WERI-Rb-1 (cell line): ENCODE measurements at regions not wholly inside any gene's neighbourhood (a gene's known extent, or its start where the extent isn't known, plus 50 kb on each side); places are given as distances from the start of the nearest gene placed in this dataset.
"Not testable (repeated sequence)": the region's sequence is repeated elsewhere in the genome, so short reads cannot be mapped to it uniquely, and the experiment has no call there.

Experiments
- DNase-seq: peaks from one replicate; pipeline ENCODE4 v3.0.0-alpha.2; 2020
- H3K27ac ChIP-seq: fragments of 250-450 bp; sonication (Bioruptor Pico); 2 replicates; pipeline ENCODE4 v1.5.1; 2020; ENCODE audit warnings: mild to moderate bottlenecking, moderate library complexity
- H3K27me3 ChIP-seq: fragments of 250-450 bp; sonication (Bioruptor Pico); 2 replicates; pipeline ENCODE4 v1.5.1; 2021; ENCODE audit warnings: mild to moderate bottlenecking, low read depth, moderate library complexity; ENCODE audit not compliant: insufficient read depth, severe bottlenecking
- H3K36me3 ChIP-seq: fragments of 250-450 bp; sonication (Bioruptor Pico); 2 replicates; pipeline ENCODE4 v1.5.1; 2020; ENCODE audit warnings: mild to moderate bottlenecking, moderate library complexity
- H3K4me3 ChIP-seq: 2 replicates; pipeline ENCODE4 v1.5.1; 2011; ENCODE audit warnings: low read depth, mild to moderate bottlenecking, control low read depth, low read length
- H3K9me3 ChIP-seq: fragments of 250-450 bp; sonication (Bioruptor Pico); 2 replicates; pipeline ENCODE4 v1.5.1; 2021; ENCODE audit warnings: mild to moderate bottlenecking, moderate library complexity; ENCODE audit not compliant: severe bottlenecking
- TF ChIP-seq, protein P1 (sequence below): IDR thresholded peaks from 2 replicates; pipeline ENCODE4 v1.5.1; 2011; ENCODE audit warnings: low read depth, mild to moderate bottlenecking, control low read depth, inconsistent platforms, low read length

DNA sequence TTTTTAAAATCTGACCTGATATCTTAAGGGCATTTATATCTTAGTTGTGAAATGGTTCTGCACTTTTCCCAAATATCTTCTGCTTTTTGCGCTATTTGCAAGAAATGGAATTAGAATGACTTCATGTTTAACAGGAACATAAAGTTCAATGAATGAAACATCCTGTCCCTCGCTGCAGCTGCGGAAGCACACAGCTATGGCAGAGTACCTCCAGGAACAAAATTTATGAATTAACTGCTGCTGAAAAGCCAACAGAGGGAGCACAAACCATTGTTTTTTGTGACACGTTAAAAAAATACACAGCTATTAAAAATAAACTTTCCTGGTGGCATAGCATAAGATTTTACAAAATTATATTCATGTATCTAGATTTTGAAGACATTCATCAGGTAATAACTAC, 404.4 kb upstream of the MDFIC2 start:
- no peaks in the 10 kb centered on the region for H3K36me3 ChIP-seq
- no peaks in the 10 kb centered on the region for H3K27me3 ChIP-seq
- TF ChIP-seq, protein P1, sequence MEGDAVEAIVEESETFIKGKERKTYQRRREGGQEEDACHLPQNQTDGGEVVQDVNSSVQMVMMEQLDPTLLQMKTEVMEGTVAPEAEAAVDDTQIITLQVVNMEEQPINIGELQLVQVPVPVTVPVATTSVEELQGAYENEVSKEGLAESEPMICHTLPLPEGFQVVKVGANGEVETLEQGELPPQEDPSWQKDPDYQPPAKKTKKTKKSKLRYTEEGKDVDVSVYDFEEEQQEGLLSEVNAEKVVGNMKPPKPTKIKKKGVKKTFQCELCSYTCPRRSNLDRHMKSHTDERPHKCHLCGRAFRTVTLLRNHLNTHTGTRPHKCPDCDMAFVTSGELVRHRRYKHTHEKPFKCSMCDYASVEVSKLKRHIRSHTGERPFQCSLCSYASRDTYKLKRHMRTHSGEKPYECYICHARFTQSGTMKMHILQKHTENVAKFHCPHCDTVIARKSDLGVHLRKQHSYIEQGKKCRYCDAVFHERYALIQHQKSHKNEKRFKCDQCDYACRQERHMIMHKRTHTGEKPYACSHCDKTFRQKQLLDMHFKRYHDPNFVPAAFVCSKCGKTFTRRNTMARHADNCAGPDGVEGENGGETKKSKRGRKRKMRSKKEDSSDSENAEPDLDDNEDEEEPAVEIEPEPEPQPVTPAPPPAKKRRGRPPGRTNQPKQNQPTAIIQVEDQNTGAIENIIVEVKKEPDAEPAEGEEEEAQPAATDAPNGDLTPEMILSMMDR: no peak
- DNase-seq: no peak
- peaks cover 13% of the 10 kb centered on the region for H3K9me3 ChIP-seq
- H3K27ac ChIP-seq: no peak overlapping the region
- no peak overlapping the region for H3K4me3 ChIP-seq

DNA sequence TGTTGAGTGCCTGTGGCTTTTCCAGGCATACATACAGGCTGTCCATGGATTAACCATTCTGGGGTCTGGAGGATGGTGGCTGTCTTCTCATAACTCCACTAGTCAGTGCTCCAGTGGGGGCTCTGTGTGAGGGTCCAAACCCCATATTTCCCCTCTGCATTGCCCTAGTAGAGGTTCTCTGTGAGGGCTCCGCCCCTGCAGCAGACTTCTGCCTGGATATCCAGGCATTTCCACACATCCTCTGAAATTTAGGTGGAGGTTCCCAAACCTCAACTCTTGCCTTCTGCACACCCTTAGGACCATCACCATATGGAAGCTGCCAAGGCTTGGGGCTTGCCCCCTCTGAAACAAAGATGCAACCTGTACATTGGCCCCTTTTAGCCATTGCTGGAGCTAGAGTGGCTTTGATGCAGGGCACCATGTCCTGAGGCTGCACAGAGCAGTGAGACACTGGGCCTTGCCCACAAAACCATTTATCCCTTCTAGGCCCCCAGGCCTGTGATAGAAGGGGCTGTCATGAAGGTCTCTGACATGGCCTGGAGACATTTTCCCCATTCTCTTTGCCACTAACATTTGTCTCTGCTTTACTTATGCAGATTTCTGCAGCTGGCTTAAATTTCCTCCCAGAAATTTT, 400.1 kb upstream of the MDFIC2 start:
- H3K27ac ChIP-seq: no peak overlapping the region
- DNase-seq: no peak
- H3K27me3 ChIP-seq: no peaks in the 10 kb centered on the region
- H3K4me3 ChIP-seq: no peak overlapping the region
- peaks cover 13% of the 10 kb centered on the region for H3K9me3 ChIP-seq
- TF ChIP-seq, protein P1: no peak
- no peaks in the 10 kb centered on the region for H3K36me3 ChIP-seq

DNA sequence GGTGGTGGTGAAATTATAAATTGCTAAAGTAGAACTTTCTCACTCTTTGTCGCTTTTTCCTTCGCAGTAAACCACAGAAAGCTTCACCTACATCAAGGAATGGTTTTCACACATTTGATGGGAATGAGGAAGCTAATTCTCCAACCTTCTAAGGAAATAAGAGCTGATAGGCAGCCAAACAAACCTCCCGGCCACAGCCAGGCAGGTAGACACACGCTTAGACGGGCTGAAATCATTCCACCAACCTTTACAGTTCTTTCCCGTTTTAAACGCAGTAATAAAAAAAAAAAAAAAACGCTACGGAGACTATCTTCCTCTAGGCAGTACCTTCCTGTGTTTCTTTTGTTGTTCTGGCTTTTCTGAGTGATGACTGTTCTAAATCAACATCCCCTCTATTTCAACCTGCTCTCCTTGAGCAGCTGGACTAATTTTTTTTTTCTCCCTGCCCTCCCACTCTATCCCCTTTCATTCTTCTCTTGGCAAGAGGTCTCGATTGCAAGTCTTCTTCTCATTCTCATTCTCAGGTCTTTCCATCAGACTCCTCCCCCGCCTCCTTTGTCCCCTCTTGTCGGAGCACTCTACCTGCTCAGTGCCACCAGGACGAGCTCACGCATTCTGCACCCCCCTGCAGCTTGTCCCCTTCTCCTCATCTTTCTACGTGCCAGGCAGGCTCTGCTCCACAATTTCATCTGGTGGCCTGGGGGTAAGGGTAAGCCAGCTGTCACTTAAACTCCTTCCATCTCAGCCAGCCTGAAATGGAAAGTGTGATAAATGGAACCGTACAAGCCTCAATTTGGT, 391.1 kb upstream of the MDFIC2 start:
- no peak overlapping the region for H3K4me3 ChIP-seq
- H3K27me3 ChIP-seq: no peaks in the 10 kb centered on the region
- H3K9me3 ChIP-seq: no peaks in the 10 kb centered on the region
- no peaks in the 10 kb centered on the region for H3K36me3 ChIP-seq
- DNase-seq: no peak
- no peak overlapping the region for H3K27ac ChIP-seq
- TF ChIP-seq, protein P1: no peak

DNA sequence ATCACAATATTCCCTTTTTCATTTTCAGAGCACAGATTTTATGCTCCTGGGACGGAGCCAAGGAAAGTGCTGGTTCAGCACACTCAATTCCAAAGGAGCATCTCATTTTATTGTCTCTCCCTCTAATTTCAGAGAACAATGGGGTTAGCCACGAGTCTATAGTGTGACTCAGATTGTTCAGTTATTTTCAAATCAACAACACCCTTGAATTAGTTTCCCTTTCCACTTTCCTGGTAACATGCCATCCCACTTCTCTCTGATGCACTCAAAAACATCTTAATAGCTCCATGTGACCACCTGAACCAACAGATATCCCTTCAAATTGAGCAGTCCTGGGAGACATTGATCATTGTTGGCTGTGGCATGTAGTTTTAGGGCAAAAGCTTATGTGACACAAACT, 389.7 kb upstream of the MDFIC2 start:
- TF ChIP-seq, protein P1: no peak
- DNase-seq: no peak
- no peaks in the 10 kb centered on the region for H3K36me3 ChIP-seq

DNA sequence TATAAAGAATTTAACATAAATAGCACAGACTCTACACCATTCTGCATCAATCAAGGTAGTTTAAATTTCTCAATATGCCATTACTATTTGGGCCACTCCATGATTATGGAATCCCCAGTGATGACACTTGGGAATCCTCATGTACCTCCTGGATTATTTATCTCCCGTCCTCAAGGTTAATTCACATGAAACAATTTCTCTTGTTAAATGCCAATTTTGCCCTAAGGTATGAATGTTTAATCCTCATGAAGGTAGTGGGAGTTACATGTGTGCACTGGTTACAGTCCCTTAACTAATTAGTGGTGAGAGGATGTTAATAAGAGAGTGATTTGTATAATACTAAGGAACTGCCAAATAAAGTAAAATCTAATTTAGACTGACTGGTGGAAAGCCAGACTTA, 372.3 kb upstream of the MDFIC2 start:
- Histone ChIP-seq H3K27ac (no peak overlapping the region), H3K9me3 (peaks cover 4% of the 10 kb centered on the region), H3K4me3 (no peak overlapping the region), H3K27me3 (no peaks in the 10 kb centered on the region), H3K36me3 (no peaks in the 10 kb centered on the region)
- TF ChIP-seq, protein P1: no peak
- no peak for DNase-seq

More for the DNA sequence above, 389.7 kb upstream of the MDFIC2 start:
- Histone ChIP-seq H3K4me3 (no peak overlapping the region), H3K27me3 (no peaks in the 10 kb centered on the region), H3K27ac (no peak overlapping the region), H3K9me3 (no peaks in the 10 kb centered on the region)

DNA sequence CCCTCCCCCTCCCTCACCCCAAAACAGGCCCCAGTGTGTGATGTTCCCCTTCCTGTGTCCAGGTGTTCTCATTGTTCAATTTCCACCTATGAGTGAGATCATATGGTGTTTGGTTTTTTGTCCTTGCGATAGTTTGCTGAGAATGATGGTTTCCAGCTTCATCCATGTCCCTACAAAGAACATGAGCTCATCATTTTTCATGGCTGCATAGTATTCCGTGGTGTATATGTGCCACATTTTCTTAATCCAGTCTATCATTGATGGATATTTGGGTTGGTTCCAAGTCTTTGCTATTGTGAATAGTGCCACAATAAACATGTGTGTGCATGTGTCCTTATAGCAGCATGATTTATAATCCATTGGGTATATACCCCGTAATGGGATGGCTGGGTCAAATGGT, 363.4 kb upstream of the MDFIC2 start:
- not testable (repeated sequence) for H3K9me3 ChIP-seq, H3K27me3 ChIP-seq, H3K4me3 ChIP-seq, H3K27ac ChIP-seq, H3K36me3 ChIP-seq, DNase-seq
